Activated T-cell treated with anti-CD3 and anti-CD28 coated beads, Interleukin-2, amount 50 U/mL, for 1 hour (primary cell): ENCODE measurements at regions not wholly inside any gene's neighbourhood (a gene's known extent, or its start where the extent isn't known, plus 50 kb on each side); places are given as distances from the start of the nearest gene placed in this dataset.
A peak's percentile ranks its signal among the peaks of the same experiment; 100 is the strongest.

Experiments
- DNase-seq: peaks from one replicate; pipeline ENCODE4 v3.0.0-alpha.2; 2020

DNA sequence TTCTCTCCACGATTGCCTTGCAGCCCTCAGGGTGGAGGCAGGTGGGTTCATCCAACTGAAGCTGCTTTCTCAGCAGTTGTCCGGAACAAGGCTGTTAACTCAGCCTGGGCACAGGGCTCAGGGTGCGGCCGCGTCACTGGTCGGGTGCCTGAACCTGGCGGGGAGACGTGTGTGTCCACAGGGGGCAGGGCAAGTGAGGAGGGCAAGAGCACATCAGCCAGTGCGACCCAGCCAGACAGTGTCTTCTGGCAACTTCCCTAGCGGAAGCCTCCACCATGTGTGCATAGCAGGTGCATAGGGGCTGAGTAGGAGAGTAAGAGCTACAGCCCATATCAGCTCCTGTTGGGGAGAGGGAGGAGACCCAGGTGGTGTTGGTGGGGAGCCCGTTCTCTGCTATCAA, 150.4 kb upstream of the THRB start:
- DNase-seq = no peak

DNA sequence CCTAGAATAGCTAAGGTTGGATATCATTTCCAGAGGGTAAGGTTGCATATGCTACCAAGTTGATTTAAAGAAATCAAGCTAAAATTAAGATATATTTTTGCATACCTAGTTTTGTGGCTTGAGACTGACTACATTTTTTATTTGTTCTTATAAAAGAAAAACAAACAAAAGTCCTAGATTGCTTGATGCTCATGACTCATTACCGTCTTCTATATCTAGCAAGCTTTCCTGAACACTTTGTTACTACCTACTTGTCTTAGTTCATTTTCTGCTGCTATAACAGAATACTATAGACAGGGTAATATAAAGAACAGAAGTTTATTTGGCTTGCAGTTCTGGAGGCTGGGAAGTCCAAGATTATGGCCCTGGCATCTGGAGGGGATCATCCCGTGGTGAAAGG, 152.1 kb upstream of the THRB start:
- no peak for DNase-seq

DNA sequence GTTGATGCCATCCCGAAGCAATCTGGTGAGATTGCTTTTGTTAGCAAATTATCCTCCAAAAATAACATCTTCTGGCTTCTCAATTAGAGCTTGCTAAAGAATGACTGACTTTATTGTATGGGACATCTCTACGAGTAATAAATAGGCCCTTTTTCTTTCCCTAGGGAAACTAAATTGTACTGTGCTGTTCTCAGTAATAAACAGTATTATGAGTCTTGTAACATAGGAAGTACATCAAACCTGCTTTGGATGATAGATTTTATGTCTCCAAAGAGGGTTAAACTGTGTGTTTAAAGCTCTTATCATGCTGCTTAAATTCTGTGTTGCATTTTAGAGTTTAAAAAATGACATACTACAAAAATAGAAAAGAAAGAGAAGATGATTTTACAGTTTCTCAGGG, 153.4 kb upstream of the THRB start:
- DNase-seq = no peak

DNA sequence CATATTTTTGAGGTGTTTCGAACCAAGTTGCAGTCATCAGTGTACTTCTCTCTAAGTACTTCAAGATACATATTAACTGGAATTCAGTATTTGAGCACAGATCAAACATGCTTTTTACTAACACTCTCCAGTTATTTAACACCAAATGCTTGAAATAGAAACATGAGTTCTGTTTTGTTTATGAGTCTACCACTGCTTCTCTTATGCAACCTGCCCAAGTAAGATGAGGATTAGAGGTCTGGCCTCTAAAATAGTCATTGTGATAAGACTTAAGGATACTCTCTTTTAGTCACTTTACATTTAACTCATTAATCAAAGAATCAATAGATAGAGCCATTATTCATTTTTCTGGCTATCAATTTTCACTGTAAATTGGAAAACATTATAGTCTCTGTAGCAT, 156.2 kb upstream of the THRB start:
- no peak for DNase-seq

DNA sequence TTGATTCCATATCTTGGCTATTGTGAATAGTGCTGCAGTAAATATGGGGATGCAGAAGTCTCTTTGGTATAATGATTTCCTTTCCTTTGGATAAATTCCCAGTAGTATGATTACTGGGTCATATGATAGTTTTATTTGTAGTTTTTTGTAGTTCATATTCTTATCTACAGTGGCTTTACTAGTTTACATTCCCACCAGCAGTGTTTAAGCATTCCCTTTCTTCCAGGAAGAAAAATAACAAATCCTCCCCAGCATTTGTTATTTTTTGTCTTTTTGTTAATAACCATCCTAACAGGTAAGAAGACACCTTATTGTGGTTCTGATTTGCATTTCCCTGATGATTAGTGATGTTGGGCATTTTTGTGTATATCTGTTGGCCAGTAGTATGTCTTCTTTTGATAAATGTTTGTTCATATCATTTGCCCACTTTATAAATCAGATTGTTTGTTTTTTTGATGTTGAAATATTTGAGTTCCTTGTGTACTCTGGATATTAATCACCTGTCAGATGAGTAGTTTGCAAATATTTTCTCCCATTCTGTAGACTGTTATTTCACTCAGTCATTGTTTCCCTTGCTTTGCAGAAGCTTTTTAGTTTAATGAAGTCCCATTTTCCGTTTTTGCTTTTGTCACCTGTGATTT, 163.3 kb upstream of the THRB start:
- DNase-seq = no peak

DNA sequence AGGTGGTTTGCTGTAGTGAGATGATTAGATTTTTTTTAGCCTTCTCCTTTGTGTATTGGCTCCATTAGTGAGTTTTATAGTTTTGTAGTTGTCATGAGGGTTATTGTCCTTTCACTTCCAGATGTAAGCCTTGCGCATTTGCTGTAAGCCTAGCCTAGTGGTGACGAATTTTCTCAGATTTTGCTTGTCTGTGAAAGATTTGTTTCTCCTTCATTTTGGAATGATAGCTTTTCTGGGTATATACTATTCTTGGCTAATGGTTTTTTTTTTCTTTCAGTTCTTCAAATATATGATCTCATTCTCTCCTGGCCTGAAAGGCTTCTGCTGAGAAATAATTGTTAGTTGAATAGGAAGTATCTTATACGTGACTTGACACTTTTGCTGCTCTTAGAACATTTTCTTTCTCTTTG, 166.5 kb upstream of the THRB start:
- no peak for DNase-seq

DNA sequence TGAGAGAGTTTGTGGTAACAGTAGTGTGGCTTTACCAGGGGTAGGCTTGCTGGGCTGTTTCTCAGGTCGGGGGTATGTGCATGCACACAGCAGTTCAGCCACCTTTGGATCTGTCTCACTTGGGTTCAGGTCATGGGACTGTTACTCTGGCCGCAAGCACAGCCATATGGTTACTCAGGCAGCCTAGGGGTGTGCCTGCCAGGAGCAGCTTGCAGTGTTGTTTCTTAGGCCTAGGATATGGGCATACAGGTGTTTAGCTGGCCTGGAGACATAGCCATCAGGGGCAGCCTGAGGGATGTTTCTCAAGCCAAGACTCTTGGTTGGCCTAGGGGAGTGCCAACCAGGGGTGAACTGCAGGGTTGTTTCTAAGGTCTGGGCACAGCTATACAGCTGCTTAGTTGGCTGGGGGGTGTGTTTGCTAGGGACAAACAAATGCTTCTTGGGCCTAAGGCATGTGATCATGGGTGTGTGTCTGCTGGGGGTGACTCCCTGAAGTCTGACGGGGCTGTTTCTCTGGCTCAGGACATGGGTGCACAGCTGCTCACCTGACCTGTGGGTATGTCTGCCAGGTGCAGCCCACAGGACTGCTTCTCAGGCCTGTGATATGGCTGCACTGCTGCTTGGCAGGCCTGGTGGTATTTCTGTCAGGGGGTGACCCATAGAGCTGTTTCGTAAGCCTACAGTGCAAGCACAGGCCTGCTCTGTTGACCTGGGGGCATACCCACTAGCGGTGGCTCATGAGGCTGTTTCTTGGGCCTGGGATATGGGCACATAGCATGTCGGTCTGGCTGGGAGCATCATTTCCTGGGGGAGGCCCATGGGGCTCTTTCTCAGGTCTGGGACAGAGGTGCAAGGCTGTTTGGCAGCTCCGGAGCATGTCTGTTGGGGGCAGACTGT, 168.0 kb upstream of the THRB start:
- DNase-seq = no peak

DNA sequence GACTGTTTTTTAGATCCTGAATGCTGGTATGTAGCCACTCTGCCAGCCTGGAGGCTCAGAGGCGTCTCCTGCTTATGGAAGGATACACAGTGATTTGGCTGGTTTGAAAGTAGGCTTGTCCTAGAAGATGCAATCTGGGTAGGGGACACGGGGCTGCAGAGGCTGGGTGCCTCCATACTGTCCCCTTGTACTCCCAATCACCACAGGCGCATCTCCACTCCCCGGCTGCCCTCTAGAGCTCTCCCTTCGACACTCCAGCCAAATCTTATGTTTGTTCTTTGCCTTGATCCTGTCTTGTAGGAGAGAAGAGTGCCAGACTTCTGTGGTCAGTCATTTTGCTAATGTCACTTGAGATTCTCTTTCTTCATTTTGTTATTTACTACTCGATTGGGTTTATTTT, 168.8 kb upstream of the THRB start:
- DNase-seq = no peak

DNA sequence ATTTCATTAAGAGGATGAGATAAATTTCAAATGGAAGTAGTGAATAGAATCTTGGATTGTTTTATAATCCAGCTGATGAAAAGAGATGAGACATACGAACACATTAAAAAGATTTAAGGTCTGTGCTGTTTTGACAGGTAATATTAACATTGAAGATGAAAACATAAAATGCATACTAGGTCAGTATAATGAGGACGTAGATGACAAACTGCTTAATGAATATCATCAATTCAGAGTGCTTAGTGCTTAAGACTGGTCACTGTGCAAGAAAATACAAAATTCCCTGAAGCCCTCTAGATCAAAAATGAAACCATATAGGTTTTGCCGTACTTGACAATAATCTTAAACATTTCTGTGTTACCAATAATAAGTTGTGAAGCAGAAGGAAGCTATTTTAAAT, 173.4 kb upstream of the THRB start:
- no peak for DNase-seq

DNA sequence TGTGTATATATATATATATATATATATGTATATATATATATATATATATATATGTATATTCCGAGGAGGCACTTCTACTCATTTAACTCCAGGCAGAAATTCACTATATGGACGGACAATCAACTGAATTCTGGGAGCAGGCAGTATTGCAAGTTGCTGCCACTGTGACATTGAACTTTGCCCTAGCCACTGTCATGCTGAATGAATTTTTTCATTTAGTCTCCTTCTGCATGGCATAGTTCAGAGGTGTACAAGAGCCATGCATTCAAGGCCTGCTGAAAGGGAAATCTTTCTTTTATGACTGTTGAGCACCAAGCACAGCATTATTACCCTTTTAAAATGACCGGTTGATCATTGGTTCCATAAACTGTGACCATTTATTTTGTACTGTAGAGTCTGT, 176.2 kb upstream of the THRB start:
- DNase-seq = no peak

DNA sequence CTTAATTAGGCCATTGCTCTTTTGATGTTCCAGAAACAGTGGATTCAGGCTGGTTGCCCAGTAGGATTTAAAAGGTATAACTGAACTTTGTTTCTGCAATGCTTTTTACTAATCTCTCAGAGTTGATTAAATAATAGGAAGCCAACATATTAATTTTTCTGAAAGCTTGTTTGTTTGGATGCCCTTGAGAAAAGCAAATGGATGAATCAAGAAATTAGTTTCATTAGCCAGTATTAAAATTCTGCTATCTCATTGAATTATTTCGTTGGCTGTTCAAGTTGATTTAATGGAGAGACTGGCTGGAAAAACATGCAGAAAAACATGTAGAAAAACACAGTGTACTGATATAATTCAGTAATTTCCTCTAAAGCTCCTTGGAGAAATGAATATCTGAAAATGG, 178.9 kb upstream of the THRB start:
- DNase-seq = no peak

DNA sequence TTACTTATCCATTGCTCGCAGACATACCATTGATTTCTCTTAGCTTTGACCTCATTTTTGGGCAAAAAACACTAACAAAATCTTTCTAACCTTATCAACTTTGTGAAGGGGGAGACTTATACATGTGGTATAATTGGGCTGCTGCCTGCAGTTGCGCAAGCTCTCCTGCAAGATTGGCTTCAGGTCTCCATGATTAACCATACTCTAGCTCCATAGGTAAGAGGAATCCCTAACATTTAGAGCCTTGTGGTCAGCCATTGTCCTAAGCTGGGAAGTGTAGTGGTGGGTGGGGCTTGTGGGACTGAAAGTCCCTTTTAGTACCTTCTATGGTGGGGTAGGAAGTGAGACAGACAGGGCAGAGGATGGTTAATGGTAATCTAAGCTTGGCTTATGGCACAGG, 179.6 kb upstream of the THRB start:
- DNase-seq = no peak

DNA sequence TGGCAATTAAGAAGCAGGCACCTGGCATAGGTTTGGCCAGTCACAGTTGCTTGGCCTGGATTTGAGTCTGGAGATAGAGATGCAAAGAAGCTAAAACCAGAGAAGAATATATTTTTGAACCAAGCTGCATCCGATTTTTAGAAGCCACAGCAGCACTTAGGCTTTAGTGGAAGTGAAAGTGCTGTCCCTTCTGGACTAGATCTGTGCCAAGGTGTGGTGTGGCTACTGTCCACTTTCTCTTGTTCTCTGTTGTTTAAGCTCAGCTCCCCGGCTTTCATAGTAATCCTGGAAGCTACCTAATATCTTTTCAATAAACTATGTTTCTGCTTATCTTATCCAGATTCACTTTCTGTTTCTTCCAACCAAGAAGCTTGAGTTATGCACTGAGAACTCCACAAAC, 183.4 kb upstream of the THRB start:
- no peak for DNase-seq

DNA sequence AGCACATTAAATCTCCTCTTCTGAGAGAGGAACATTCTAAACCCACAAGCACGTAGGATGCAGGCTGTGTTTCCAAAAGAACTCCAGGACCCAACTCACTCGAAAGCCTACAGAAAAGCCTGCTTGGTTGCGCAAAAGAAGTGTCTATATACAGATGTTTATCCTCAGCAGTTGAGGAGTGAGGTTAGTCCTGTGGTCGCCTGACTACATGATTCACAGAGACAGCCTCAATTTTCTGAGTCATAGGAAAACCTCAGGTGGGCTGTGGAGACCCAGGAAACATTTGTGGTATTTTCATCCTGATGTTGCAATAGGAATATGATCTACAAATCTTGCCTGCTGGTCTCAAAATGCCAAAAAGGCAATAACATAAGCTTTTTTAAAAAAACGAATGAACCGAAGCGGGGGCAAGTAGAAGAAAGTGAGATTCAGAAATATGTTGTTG, 183.8 kb upstream of the THRB start:
- DNase-seq = no peak

DNA sequence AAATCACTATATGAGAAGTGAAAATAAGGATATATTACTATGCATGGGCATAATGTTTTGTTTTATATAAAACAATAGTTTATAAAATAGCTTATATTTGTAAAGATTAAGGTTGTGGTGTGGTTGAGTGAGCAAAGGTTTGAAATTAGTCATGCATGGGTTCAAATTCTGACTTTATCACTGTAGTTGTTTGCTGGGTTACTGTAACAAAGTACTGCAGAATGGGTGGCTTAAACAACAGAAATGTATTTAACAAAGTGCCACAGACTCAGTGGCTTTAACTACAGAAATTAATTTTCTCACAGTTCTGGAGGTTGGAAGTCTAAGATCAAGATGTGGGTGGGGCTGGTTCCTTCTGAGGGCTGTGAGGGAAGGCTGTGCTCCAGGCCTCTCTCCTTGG, 184.8 kb upstream of the THRB start:
- no peak for DNase-seq

DNA sequence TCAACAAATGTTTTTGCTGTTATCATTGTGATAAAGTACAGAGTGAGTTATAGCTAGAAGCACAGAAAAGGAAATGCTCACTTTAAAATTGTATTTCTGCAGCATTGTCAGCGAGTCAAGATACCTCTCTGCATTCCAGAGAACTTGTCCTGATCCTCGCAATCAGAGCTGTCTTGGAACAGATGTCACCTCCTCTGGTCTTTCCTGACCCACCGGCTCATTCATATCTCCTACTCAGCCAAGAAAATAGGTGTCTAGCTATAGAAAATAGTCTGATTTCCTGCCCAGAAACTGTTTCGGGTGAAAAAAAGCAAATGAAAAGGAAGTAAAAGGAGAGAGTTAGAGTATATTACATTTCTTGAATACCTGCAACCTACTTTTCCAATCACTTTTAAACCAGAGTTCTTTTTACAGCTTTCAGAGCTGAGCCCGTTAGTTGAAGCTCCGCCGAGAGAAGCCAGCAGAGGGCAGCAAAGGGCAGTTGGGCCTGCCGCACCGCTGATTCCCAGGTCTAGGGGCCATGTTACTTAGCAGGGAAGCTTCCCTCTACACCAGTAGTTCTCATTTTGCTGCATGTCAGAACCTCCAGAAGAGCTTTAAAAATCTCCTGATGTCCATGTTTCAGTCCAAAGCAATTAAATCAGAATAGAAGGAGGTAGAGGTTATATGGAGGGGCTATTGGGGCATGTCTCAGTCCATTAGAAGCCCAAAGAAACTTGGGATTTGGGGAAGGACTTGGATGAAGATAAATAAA, 185.7 kb upstream of the THRB start:
- peak; percentile 30 for DNase-seq

DNA sequence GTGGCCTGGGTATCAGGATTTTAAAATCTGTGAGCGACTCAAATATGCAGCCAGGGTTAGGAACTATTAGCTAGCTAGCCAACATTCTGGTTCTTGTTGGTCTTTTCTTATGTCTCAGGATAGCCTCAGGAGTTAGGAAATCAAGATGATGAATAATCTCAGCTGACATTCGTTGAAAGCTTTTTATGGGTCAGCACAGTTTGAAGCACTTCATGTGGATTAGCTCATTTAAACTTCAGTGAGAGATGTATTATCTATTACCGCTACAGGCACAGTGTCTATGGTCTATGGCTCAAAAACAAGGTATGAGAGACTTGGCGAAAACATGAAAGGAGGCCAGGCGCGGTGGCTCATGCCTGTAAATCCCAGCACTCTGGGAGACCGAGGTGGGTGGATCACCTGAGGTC, 187.5 kb upstream of the THRB start:
- DNase-seq = no peak

DNA sequence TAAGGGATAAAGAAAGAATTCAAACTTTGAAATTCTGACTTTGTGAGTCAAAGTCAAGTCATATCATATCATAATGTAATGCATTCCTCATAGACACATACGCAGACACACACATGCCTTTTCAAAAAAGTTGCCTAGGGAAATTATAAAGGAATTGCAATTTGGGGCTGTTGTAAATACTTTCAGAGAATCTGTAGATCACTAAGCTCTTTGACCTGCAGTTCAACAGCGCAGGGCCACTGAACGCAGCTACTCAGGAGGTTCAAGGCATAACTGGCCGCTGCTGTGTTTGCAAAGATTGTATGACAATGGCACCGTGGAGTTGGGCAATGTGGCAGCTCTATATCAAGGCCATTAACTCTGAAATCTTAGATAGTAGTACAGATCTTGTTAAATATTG, 188.4 kb upstream of the THRB start:
- no peak for DNase-seq

DNA sequence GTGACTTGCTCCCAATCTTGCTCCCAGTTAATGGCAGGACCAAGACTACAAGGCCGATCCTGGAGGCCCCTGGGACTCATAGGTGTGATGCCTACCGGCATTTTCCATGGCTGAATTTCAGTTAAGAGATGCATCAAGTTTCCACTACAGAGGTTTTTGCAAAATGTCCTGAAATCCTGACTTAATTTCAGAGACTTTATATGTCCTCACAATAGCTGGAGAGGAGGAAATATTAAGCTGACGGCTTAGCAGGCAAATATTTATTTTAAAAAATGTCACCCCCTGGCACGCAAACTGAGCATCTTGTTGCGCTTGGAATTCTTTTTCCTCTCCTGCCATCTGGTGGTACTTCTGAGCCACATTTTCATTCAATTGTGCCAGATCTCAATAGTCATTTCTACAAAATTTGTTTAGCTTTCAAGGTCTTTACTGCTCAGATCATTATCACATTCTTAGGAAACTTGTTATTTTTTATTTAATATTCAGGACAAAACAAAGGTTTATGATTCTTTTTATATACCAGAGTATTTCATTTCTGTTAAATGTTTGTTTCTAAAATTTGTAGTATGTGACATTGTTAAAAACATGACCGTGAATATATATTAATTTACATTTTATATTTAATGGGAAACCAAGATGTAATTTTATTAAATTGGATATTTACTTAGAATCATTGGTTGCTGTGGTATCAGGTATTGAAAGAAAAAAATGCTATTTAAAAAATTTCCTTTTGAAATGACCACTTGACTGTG, 189.2 kb upstream of the THRB start:
- DNase-seq = no peak

DNA sequence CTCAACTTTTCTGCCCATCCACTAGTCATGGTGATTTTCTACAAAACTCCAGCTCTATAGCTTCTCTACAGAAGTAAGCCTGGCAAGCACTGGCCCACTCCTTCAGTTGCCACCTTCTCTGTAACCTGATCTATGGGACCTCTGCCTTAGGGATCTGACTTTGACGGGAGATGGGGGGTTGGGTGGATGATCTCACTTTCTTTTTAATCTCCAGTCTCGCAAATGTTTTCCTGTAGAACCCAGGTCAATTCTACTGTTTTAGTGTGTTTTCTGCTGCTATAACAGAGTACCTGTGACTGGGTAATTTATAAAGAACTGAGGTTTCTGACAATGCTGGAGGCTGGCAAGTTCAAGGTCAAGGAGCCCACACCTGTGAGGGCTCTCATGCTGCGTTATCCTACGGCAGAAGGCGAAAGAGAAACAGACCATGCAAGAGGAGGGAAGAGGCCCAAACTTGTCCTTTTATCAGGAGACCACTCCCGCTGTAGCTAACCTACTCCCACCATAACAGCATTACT, 189.9 kb upstream of the THRB start:
- no peak for DNase-seq

DNA sequence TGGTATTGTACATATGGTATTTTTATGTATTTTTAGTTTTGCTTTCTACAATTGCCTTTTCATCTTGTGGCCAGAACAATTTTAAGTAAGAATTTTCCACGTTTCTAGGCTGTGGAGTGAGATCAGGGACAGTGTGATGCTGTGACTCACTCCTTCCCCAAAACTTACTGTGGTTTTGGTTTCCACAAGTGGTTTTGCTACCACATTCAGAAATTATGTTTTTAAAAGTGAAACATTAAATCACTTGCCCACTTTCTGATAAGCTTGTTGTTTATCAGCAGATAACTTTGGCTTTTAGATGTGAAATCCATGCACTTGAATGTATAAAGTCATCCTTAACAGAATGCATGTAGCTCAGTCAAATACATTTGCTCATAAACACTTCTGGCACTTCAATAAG, 192.2 kb upstream of the THRB start:
- DNase-seq = no peak

DNA sequence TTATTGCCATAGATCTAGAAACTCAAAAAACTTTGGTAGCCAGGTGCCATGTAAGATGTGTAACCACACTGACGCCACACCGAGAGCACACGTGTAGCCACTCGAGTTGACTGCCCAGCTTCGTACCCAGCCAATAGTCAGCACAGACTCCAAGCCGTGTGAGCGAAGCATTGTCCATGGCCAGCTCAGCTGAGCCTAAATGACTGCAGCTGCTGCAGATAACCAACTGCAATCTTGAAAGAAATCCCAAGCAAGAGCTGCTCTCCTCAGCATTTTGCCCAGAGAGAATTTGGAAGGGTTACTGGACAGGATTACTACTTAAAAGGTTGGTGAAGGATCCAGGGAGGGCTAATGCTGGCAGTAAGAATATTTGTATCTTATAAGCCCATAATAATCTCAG, 193.0 kb upstream of the THRB start:
- DNase-seq = no peak
